HG03280 (cell line): ENCODE measurements at regions not wholly inside any gene's neighbourhood (a gene's known extent, or its start where the extent isn't known, plus 50 kb on each side); places are given as distances from the start of the nearest gene placed in this dataset.

ENCODE experiments used
- ATAC-seq: cut with Tn5 transposase; IDR thresholded peaks from one replicate; pipeline ENCODE4 v1.9.1; 2021; ENCODE audit warnings: mild to moderate bottlenecking, moderate library complexity; ENCODE audit not compliant: unreplicated experiment

- no peak for ATAC-seq
These were observed 482.5 kb downstream of the NUP35 start for GRCh38 chr2:183606718-183607085.

GRCh38 chr2:183607995-183608394 is 483.8 kb downstream of the NUP35 start:
- ATAC-seq = no peak

- no peak for ATAC-seq
These were observed 484.5 kb downstream of the NUP35 start for GRCh38 chr2:183608747-183609146.

GRCh38 chr2:183610724-183611123 is 486.5 kb downstream of the NUP35 start:
- no peak for ATAC-seq

- no peak for ATAC-seq
These were observed 490.7 kb downstream of the NUP35 start for GRCh38 chr2:183614799-183615435.

GRCh38 chr2:183623227-183623626 is 499.0 kb downstream of the NUP35 start:
- ATAC-seq = no peak

- ATAC-seq = no peak
These were observed 506.7 kb downstream of the NUP35 start for GRCh38 chr2:183630964-183631363.

GRCh38 chr2:183656121-183656520 is 531.9 kb downstream of the NUP35 start:
- ATAC-seq = no peak

- ATAC-seq = no peak
These were observed 541.2 kb downstream of the NUP35 start for GRCh38 chr2:183665425-183665824.

- ATAC-seq = no peak
These were observed 541.8 kb downstream of the NUP35 start for GRCh38 chr2:183666031-183666430.

GRCh38 chr2:183671233-183671632 is 547.0 kb downstream of the NUP35 start:
- ATAC-seq = no peak

GRCh38 chr2:183678908-183679307 is 554.7 kb downstream of the NUP35 start:
- ATAC-seq = no peak

GRCh38 chr2:183680573-183680972 is 556.3 kb downstream of the NUP35 start:
- ATAC-seq = no peak

GRCh38 chr2:183684686-183685085 is 560.4 kb downstream of the NUP35 start:
- no peak for ATAC-seq

GRCh38 chr2:183696028-183696427 is 571.8 kb downstream of the NUP35 start:
- no peak for ATAC-seq

GRCh38 chr2:183709829-183710228 is 585.6 kb downstream of the NUP35 start:
- ATAC-seq = no peak

GRCh38 chr2:183718246-183718645 is 594.0 kb downstream of the NUP35 start:
- ATAC-seq = no peak

- ATAC-seq = no peak
These were observed 599.0 kb downstream of the NUP35 start for GRCh38 chr2:183723278-183723677.

GRCh38 chr2:183729380-183729779 is 605.1 kb downstream of the NUP35 start:
- ATAC-seq = no peak

GRCh38 chr2:183740241-183740640 is 616.0 kb downstream of the NUP35 start:
- ATAC-seq = no peak

- ATAC-seq = no peak
These were observed 628.3 kb downstream of the NUP35 start for GRCh38 chr2:183752571-183752970.

GRCh38 chr2:183759033-183759432 is 634.8 kb downstream of the NUP35 start:
- no peak for ATAC-seq

GRCh38 chr2:183773775-183774174 is 649.5 kb downstream of the NUP35 start:
- ATAC-seq = no peak
